Activated naive CD4-positive, alpha-beta T cell treated with anti-CD3 and anti-CD28 coated beads for 36 hours (primary cell): ENCODE measurements at regions not wholly inside any gene's neighbourhood (a gene's known extent, or its start where the extent isn't known, plus 50 kb on each side); places are given as distances from the start of the nearest gene placed in this dataset.

ENCODE experiments used
- CTCF ChIA-PET: fragments of 350-600 bp; sonication (Branson Sonifier 250); formaldehyde crosslinking; loops from one replicate; lab custom pipeline; 2021; ENCODE audit warnings: antibody characterized with exemption; lab: Charles Lee
- DNase-seq: peaks from one replicate; pipeline ENCODE4 v3.0.0-alpha.2; 2020
- H3K27ac Mint-ChIP-seq: one replicate; pipeline ENCODE4 v1.8.0; 2021; ENCODE audit warnings: mild to moderate bottlenecking, mixed read lengths
- H3K27me3 Mint-ChIP-seq: one replicate; pipeline ENCODE4 v1.8.0; 2021; ENCODE audit warnings: low read depth, mixed read lengths
- H3K36me3 Mint-ChIP-seq: one replicate; pipeline ENCODE4 v1.8.0; 2021; ENCODE audit warnings: low read depth, mixed read lengths
- H3K4me1 Mint-ChIP-seq: one replicate; pipeline ENCODE4 v1.8.0; 2021; ENCODE audit warnings: low read depth, mixed read lengths
- H3K4me3 Mint-ChIP-seq: one replicate; pipeline ENCODE4 v1.8.0; 2021; ENCODE audit warnings: mild to moderate bottlenecking, moderate library complexity, mixed read lengths
- H3K9me3 Mint-ChIP-seq: one replicate; pipeline ENCODE4 v1.8.0; 2021; ENCODE audit warnings: mixed read lengths
- intact Hi-C: fragments of 100-400 bp; cut with micrococcal nuclease; formaldehyde crosslinking; loops from one replicate; pipeline ENCODE4 v1.15.1; 2023

- CTCF ChIA-PET: no interaction called here
- no peaks in the 10 kb centered on the region for H3K36me3 Mint-ChIP-seq
- H3K4me3 Mint-ChIP-seq: no peak overlapping the region
- intact Hi-C loops: loop anchor here (1.0 to 10.0 kb wide), 9 partner anchors 35 to 779 kb away; partner anchors contain the start of gene GLCE
- peak overlapping the region; percentile 73 for H3K27ac Mint-ChIP-seq
- DNase-seq: peak; percentile 90
- peaks cover 55% of the 10 kb centered on the region for H3K4me1 Mint-ChIP-seq
- peaks cover 4% of the 10 kb centered on the region for H3K9me3 Mint-ChIP-seq
- H3K27me3 Mint-ChIP-seq: no peaks in the 10 kb centered on the region
Observed at GRCh38 chr15:69713726-69714559, 261.3 kb downstream of the RPLP1 start.

DNA sequence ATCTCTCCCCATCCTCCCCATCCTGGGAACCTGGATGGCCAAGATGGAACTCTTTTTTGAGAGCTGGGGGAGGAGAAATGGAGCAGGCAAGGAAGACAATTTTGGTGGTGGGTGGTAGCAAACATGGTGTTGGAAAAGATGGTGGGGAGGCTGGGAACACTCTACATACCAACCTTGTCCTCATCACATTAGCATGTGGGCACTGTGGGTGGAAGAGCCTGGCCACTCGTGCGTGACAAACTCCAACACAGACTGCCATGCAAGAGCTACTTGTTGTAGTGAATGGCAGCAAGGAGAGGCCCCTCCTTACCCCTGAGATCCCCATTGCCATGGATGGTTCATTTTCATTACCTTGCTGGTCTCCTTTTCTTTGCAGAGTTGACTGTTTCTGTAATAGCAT is 262.6 kb downstream of the RPLP1 start:
- H3K4me3 Mint-ChIP-seq: no peak overlapping the region
- no peaks in the 10 kb centered on the region for H3K9me3 Mint-ChIP-seq
- no peak for DNase-seq
- H3K27me3 Mint-ChIP-seq: no peaks in the 10 kb centered on the region
- CTCF ChIA-PET: no interaction called here
- intact Hi-C loops: loop anchor here (2.0 to 10.0 kb wide), 4 partner anchors 520 to 778 kb away; partner anchors contain the start of gene GLCE
- peaks cover 68% of the 10 kb centered on the region for H3K4me1 Mint-ChIP-seq
- H3K36me3 Mint-ChIP-seq: no peaks in the 10 kb centered on the region
- H3K27ac Mint-ChIP-seq: no peak overlapping the region

DNA sequence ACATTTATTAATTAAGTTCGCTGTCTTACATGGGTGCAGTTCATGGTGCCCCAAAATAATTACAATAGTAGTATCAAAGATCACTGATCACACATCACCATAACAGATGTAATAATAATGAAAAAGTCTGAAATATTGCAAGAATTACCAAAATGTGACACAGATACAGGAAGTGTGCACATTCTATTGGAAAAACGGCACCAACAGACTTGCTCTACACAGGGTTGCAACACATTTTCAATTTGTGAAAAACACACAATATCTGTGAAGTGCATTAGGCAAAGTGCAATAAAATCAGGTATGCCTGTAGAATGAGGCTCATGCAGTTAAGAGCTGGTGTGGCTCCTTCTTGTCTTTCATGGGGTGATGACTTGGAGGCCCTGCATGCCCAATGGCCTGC is 265.8 kb downstream of the RPLP1 start:
- intact Hi-C loops: loop anchor here (2.0 to 10.0 kb wide), 4 partner anchors 250 to 556 kb away; partner anchors contain the start of gene GLCE
- H3K9me3 Mint-ChIP-seq: no peaks in the 10 kb centered on the region
- no peak overlapping the region for H3K27ac Mint-ChIP-seq

GRCh38 chr15:69718916-69719315 is 266.3 kb downstream of the RPLP1 start:
- Mint-ChIP-seq H3K4me3 (no peak overlapping the region), H3K4me1 (peaks cover 85% of the 10 kb centered on the region), H3K27ac (peak overlapping the region; percentile 59), H3K36me3 (no peaks in the 10 kb centered on the region), H3K9me3 (no peaks in the 10 kb centered on the region), H3K27me3 (no peaks in the 10 kb centered on the region)
- DNase-seq: peak; percentile 63
- intact Hi-C loops: loop anchor here (1.0 to 10.0 kb wide), 5 partner anchors 36 to 556 kb away; partner anchors contain the start of gene GLCE
- CTCF ChIA-PET: interaction anchor here (1.5 kb wide), 1 partner anchor 142 kb away, joined by 4 read pairs; no protein-coding TSS in a partner anchor

More for the DNA sequence above, 265.8 kb downstream of the RPLP1 start:
- CTCF ChIA-PET: no interaction called here
- Mint-ChIP-seq H3K27me3 (no peaks in the 10 kb centered on the region), H3K4me1 (peaks cover 90% of the 10 kb centered on the region), H3K4me3 (no peak overlapping the region), H3K36me3 (no peaks in the 10 kb centered on the region)
- no peak for DNase-seq

DNA sequence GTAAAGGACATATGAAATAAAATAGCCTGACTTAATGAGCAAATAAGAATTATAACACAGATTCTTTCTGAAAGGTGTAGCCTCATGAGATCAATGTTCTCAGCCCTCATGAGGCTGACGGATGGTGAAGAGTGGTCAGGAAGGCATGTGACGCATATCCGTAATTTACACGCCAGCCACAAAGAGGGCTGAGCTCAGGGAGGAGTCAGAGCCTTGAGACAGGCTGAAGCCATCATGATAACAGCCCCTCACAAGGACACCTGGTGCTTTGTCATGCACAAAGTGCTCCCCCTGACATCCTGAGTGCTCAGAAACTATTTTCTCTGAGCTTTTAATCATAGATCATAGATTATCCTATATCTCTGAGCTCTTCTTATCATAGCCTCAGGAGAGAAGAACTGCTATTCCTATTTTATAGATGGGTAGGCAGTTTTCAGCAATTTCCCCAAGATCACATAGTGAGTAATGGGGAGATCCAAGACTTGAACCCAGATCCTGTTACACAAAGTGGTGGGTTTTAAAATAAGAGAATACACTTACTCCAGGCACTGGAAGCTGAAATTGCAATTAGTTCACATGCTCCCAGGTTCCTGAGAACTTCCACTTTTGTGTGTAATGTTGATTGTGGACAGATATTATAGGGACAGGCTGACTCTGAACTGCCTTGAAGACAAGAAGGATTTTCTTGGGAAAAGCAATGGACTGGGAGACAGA is 267.1 kb downstream of the RPLP1 start:
- Mint-ChIP-seq H3K4me3 (no peak overlapping the region), H3K9me3 (no peaks in the 10 kb centered on the region), H3K4me1 (peaks cover 79% of the 10 kb centered on the region), H3K27me3 (no peaks in the 10 kb centered on the region), H3K27ac (peak overlapping the region; percentile 33), H3K36me3 (no peaks in the 10 kb centered on the region)
- intact Hi-C loops: loop anchor here (1.0 to 10.0 kb wide), 6 partner anchors 36 to 555 kb away; partner anchors contain the start of genes GLCE and TLE3
- CTCF ChIA-PET: interaction anchor here (1.5 to 1.9 kb wide), 2 partner anchors 9 to 143 kb away, joined by 4 to 7 read pairs; no protein-coding TSS in a partner anchor
- peak; percentile 78 for DNase-seq

- DNase-seq: no peak
- intact Hi-C loops: loop anchor here (2.0 kb wide), 1 partner anchor 376 kb away; the partner anchor contains the start of gene TLE3
- Mint-ChIP-seq H3K9me3 (no peaks in the 10 kb centered on the region), H3K4me1 (peaks cover 78% of the 10 kb centered on the region), H3K27ac (no peak overlapping the region), H3K36me3 (no peaks in the 10 kb centered on the region), H3K27me3 (no peaks in the 10 kb centered on the region), H3K4me3 (no peak overlapping the region)
- CTCF ChIA-PET: interaction anchor here (1.2 to 1.9 kb wide), 3 partner anchors 8 to 144 kb away, joined by 4 to 7 read pairs (median 4); no protein-coding TSS in a partner anchor
Observed at GRCh38 chr15:69720536-69720935, 267.9 kb downstream of the RPLP1 start.

GRCh38 chr15:69722924-69723323 is 270.3 kb downstream of the RPLP1 start:
- no peaks in the 10 kb centered on the region for H3K27me3 Mint-ChIP-seq
- peaks cover 68% of the 10 kb centered on the region for H3K4me1 Mint-ChIP-seq
- CTCF ChIA-PET: interaction anchor here (0.6 to 2.2 kb wide), 5 partner anchors 9 to 765 kb away, joined by 3 to 8 read pairs (median 3); no protein-coding TSS in a partner anchor
- DNase-seq: no peak
- no peaks in the 10 kb centered on the region for H3K36me3 Mint-ChIP-seq
- H3K4me3 Mint-ChIP-seq: no peak overlapping the region
- H3K9me3 Mint-ChIP-seq: no peaks in the 10 kb centered on the region
- intact Hi-C loops: loop anchor here (1.0 kb wide), 1 partner anchor 38 kb away; no protein-coding TSS in a partner anchor
- H3K27ac Mint-ChIP-seq: no peak overlapping the region

DNA sequence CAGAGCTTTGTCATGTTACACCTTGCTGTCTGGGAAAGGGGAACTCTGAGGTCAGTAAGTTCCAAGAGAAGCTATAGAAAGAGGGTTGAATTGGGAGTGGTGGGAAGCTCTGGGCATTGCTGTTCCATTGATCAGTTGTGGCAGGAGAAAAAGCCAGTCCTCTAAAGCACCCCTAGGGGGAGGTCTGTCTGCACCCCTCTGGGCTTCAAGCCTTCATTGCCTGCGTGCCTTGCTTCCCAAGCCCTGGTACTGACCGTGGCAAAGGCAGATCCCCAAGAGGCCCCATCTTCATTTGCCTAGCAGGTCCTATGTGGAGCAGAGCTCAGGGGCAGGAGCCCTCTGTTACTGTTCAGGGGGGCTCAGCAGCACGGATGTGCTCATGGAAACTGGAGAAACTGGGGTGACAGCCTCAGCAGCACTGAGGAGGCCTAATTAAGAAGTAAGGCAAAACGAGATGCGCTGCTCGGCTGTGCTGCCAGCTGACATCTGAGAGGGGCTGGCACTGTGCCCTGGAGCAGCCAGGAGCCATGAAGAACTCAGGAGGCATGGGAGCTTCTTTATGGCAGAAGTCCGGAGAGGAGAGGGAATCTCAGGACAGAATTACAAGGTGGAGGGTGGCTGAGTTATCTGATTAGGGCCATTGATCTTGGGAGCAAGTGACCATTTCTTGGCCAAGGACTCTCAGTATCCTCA is 270.9 kb downstream of the RPLP1 start:
- no peaks in the 10 kb centered on the region for H3K27me3 Mint-ChIP-seq
- H3K4me1 Mint-ChIP-seq: peaks cover 63% of the 10 kb centered on the region
- intact Hi-C loops: no loop called here
- CTCF ChIA-PET: interaction anchor here (0.6 to 2.2 kb wide), 4 partner anchors 9 to 764 kb away, joined by 3 to 8 read pairs (median 4); no protein-coding TSS in a partner anchor
- no peak overlapping the region for H3K27ac Mint-ChIP-seq
- no peaks in the 10 kb centered on the region for H3K9me3 Mint-ChIP-seq
- no peaks in the 10 kb centered on the region for H3K36me3 Mint-ChIP-seq
- H3K4me3 Mint-ChIP-seq: no peak overlapping the region
- DNase-seq: no peak

GRCh38 chr15:69724333-69724732 is 271.7 kb downstream of the RPLP1 start:
- no peaks in the 10 kb centered on the region for H3K36me3 Mint-ChIP-seq
- H3K4me3 Mint-ChIP-seq: no peak overlapping the region
- intact Hi-C loops: no loop called here
- H3K27me3 Mint-ChIP-seq: no peaks in the 10 kb centered on the region
- no peaks in the 10 kb centered on the region for H3K9me3 Mint-ChIP-seq
- CTCF ChIA-PET: interaction anchor here (1.0 to 2.2 kb wide), 2 partner anchors 26 to 31 kb away, joined by 3 to 8 read pairs; no protein-coding TSS in a partner anchor
- peaks cover 60% of the 10 kb centered on the region for H3K4me1 Mint-ChIP-seq
- no peak overlapping the region for H3K27ac Mint-ChIP-seq
- no peak for DNase-seq

DNA sequence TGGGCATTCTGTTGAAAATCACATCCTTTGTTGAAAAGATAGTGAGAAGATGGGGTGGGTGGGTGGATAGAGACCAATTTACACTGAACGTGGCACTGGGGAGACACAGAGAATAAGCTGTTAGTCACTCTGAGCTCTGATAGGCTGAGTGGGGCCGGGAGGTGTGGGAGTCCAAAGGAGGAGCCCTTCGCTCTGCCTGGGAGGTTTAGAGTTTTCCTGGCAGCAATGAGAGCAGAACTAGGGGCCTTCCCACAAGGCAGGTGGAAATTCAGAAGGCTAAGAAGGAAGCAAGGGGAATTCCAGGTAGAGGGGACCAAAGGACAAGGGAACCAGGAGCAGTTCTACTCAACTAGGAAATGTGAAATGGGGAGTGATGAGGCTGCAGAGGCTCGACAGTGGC is 272.7 kb downstream of the RPLP1 start:
- H3K36me3 Mint-ChIP-seq: no peaks in the 10 kb centered on the region
- H3K4me3 Mint-ChIP-seq: no peak overlapping the region
- H3K27ac Mint-ChIP-seq: no peak overlapping the region
- CTCF ChIA-PET: interaction anchor here (0.5 to 2.2 kb wide), 2 partner anchors 25 to 919 kb away, joined by 4 to 8 read pairs; no protein-coding TSS in a partner anchor
- intact Hi-C loops: loop anchor here (5.0 kb wide), 1 partner anchor 737 kb away; no protein-coding TSS in a partner anchor
- peaks cover 50% of the 10 kb centered on the region for H3K4me1 Mint-ChIP-seq
- no peaks in the 10 kb centered on the region for H3K27me3 Mint-ChIP-seq
- no peaks in the 10 kb centered on the region for H3K9me3 Mint-ChIP-seq
- DNase-seq: no peak

DNA sequence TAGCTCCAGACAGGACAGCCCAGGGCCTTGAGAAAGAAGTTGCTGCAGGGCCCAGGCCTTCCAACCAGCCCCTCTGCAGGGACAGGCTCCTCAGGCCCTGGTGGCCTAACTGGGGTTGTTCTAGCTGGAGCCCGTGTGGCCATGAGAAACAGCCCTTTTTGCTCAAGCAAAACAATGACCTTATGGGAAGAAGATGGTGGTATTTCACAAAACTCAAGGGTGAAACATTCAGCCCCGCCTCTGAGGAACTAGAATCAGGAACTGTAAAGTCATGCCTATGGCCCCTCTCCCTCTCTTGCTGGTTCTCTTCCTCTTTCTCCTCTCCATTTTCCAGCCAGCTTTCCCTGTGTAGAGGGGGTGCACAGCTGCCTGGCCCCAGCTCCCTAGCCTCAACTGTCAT is 273.3 kb downstream of the RPLP1 start:
- intact Hi-C loops: loop anchor here (5.0 kb wide), 1 partner anchor 736 kb away; no protein-coding TSS in a partner anchor
- CTCF ChIA-PET: no interaction called here
- DNase-seq: no peak
- Mint-ChIP-seq H3K27ac (no peak overlapping the region), H3K4me3 (no peak overlapping the region), H3K36me3 (no peaks in the 10 kb centered on the region), H3K9me3 (no peaks in the 10 kb centered on the region), H3K27me3 (no peaks in the 10 kb centered on the region), H3K4me1 (peaks cover 44% of the 10 kb centered on the region)
